HG03159 (cell line): ENCODE measurements at regions not wholly inside any gene's neighbourhood (a gene's known extent, or its start where the extent isn't known, plus 50 kb on each side); places are given as distances from the start of the nearest gene placed in this dataset.
"Not testable (repeated sequence)": the region's sequence is repeated elsewhere in the genome, so short reads cannot be mapped to it uniquely, and the experiment has no call there.

Experiments used
- ATAC-seq: cut with Tn5 transposase; IDR thresholded peaks from one replicate; pipeline ENCODE4 v1.9.1; 2021; ENCODE audit warnings: mild to moderate bottlenecking, moderate library complexity; ENCODE audit not compliant: unreplicated experiment

GRCh38 chr18:60209042-60209441 is 163.5 kb downstream of the MC4R start:
- ATAC-seq, result no peak

GRCh38 chr18:60202708-60203107 is 169.9 kb downstream of the MC4R start:
- no peak for ATAC-seq

- no peak for ATAC-seq
Observed at GRCh38 chr18:60200558-60200957, 172.0 kb downstream of the MC4R start.

GRCh38 chr18:60199505-60199904 is 173.1 kb downstream of the MC4R start:
- ATAC-seq, result no peak

- ATAC-seq, result no peak
Observed at GRCh38 chr18:60197671-60198462, 174.7 kb downstream of the MC4R start.

GRCh38 chr18:60196836-60197606 is 175.6 kb downstream of the MC4R start:
- ATAC-seq, result no peak

- ATAC-seq, result no peak
Observed at GRCh38 chr18:60193780-60194179, 178.8 kb downstream of the MC4R start.

- no peak for ATAC-seq
Observed at GRCh38 chr18:60191926-60192325, 180.6 kb downstream of the MC4R start.

- ATAC-seq, result no peak
Observed at GRCh38 chr18:60189856-60190255, 182.7 kb downstream of the MC4R start.

- ATAC-seq, result no peak
Observed at GRCh38 chr18:60188958-60189357, 183.6 kb downstream of the MC4R start.

- ATAC-seq, result no peak
Observed at GRCh38 chr18:60182223-60182622, 190.4 kb downstream of the MC4R start.

- no peak for ATAC-seq
Observed at GRCh38 chr18:60180671-60181070, 191.9 kb downstream of the MC4R start.

- not testable (repeated sequence) for ATAC-seq
Observed at GRCh38 chr18:60178224-60178623, 194.4 kb downstream of the MC4R start.

GRCh38 chr18:60176259-60176658 is 196.3 kb downstream of the MC4R start:
- ATAC-seq, result no peak

GRCh38 chr18:60174832-60175231 is 197.7 kb downstream of the MC4R start:
- ATAC-seq, result no peak

- no peak for ATAC-seq
Observed at GRCh38 chr18:60172030-60172429, 200.5 kb downstream of the MC4R start.

- peak; percentile 81 for ATAC-seq
Observed at GRCh38 chr18:60163622-60164021, 209.0 kb downstream of the MC4R start.

GRCh38 chr18:60162388-60162787 is 210.2 kb downstream of the MC4R start:
- ATAC-seq, result peak; percentile 57

- ATAC-seq, result no peak
Observed at GRCh38 chr18:60157810-60158209, 214.8 kb downstream of the MC4R start.

GRCh38 chr18:60153376-60153775 is 219.2 kb downstream of the MC4R start:
- ATAC-seq, result no peak

- ATAC-seq, result no peak
Observed at GRCh38 chr18:60149316-60149715, 223.3 kb downstream of the MC4R start.

- ATAC-seq, result no peak
Observed at GRCh38 chr18:60147323-60147722, 225.3 kb downstream of the MC4R start.
